GM19452 (cell line): ENCODE measurements at regions not wholly inside any gene's neighbourhood (a gene's known extent, or its start where the extent isn't known, plus 50 kb on each side); places are given as distances from the start of the nearest gene placed in this dataset.

Experiments used
- ATAC-seq: cut with Tn5 transposase; IDR thresholded peaks from one replicate; pipeline ENCODE4 v1.9.1; 2021; ENCODE audit not compliant: unreplicated experiment

- ATAC-seq: no peak
These were observed 245.9 kb downstream of the TFCP2L1 start for GRCh38 chr2:121038891-121039616.

GRCh38 chr2:121039679-121040078, 245.3 kb downstream of the TFCP2L1 start:
- ATAC-seq: no peak

DNA sequence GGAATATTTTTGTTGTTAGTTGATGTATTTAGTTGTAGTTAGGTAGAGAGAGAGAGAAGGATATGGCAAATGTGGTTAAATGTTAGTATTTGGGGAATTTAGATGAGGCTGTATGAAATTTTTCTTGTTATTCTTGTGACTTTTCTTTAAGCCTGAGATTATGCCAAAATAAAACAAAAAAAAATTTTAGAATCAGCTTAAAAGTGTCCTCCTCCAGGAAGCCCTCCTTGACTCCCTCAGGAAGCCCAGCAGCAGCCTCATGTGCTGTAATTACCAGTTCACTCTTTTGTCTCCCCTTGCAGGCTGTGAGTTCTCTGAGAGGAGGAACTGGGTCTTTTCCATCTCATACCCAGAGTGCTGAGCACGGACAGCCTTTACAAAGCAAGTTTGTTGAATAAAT, 243.5 kb downstream of the TFCP2L1 start:
- no peak for ATAC-seq

- ATAC-seq: no peak
These were observed 241.8 kb downstream of the TFCP2L1 start for GRCh38 chr2:121043061-121043826.

- ATAC-seq: no peak
These were observed 241.2 kb downstream of the TFCP2L1 start for GRCh38 chr2:121043827-121044222.

- no peak for ATAC-seq
These were observed 240.6 kb downstream of the TFCP2L1 start for GRCh38 chr2:121044412-121044811.

DNA sequence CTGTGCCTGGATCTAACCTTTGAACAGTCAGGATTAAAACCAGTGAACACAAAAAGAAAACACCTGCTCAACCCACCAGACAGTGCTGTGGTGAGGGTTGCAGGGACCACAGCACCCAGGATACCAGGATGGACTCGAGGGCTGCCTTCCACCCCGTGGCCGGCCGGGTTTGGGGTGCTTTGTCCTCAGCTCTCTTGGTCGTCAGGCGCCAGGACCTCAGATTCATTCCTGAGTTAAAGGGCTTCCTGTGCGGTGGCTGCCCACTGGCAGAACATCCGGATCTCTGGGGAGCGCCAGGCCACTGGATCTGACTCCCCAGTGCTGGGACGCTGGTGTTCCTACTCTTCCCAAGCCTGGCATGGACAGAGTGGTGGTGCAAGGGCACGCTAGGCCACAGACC, 239.8 kb downstream of the TFCP2L1 start:
- no peak for ATAC-seq

DNA sequence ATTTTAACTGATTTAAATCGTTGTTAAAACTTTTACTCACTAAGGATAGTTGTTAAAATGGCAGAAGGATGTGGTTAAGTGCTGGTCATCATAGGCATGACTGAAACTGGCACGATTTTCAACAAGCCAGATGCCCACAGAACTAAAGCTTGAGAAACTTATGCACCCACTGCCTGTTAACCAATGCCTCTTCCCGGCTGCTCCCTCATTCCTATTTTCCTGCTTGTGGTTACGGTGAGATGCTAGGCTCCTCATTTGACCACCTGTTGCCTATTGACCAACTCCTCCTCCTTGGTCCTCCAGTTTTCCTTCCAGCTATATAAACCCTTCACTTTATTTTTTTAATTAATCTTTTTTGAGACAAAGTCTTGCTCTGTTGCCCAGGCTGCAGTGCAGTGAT, 238.7 kb downstream of the TFCP2L1 start:
- ATAC-seq: no peak

DNA sequence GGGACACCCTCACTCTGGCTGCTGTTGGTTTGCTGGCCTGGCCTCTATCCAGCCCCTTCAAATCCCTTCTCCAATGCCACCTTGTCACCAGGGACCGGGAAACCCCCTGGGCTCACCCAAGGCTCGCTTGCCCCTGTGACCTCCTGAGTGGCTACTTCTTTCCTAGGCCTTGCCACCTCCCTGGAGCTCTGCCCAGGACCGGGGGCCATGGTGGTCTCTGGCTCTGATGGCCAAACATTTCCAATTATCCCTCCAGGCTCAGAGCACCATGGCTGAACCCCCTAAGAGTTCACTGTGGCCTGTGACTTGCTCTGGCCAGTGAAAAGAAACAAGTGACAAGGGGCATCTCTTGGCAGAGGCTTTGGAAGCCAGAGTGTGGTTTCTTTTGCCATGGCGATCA, 237.6 kb downstream of the TFCP2L1 start:
- ATAC-seq: no peak

DNA sequence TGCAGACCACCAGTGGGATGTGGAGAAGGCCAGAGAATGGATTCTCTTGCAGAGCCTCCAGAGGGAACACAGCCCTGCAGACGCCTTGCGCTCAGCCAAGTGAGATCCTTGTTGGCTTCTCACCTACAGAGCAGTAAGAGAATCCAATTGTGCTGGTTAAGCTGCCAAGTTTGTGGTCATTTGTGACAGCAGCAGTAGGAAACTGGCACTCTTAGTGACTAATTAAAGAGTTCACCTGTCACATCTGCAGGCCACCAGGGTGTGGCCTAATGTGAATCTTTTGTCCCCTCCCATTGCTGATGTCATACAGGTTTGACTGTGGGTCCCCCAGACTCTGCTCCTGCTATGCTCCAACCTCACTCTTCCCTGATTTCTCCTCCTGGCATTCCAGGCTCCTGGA, 235.9 kb downstream of the TFCP2L1 start:
- no peak for ATAC-seq

GRCh38 chr2:121049950-121050585, 234.9 kb downstream of the TFCP2L1 start:
- no peak for ATAC-seq

- no peak for ATAC-seq
These were observed 233.7 kb downstream of the TFCP2L1 start for GRCh38 chr2:121051311-121051710.

DNA sequence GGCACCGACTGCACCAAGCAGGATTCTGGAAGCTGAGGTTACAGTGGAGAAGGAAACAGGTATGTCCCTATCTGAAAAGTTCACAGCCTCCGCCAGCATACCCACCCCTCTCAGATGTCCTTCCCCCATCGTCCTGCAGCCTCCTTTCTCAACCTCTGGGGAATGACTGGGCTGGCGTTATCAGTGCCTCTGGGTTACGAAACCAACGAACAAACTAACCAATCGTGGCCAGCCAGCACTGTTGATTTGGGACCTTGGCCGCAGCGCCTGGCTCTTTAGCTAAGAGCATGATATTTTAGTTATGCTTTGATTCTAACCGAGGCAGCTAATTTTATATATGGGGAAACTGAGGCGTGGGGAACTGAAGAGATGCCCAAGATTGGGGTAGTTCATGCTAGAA, 233.0 kb downstream of the TFCP2L1 start:
- ATAC-seq: no peak

DNA sequence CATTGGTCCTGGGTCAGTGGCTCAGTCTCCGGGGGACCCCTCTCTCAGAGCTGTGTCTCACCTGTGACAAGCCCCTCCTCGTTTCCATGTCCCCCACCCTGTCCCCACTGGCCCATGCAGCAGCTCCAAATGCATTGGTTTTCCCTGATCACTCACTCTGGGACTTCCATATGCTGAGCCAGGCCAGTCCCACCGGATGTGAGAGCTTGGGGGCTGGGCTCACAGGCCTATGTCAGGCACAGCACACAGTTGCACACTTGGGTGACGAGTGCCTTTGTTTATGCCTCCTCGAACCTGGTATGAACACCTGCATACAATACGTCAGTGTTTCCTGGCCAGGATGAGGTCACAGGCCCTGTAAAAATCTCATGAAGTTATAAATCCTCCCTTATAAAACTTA, 232.5 kb downstream of the TFCP2L1 start:
- ATAC-seq: no peak

DNA sequence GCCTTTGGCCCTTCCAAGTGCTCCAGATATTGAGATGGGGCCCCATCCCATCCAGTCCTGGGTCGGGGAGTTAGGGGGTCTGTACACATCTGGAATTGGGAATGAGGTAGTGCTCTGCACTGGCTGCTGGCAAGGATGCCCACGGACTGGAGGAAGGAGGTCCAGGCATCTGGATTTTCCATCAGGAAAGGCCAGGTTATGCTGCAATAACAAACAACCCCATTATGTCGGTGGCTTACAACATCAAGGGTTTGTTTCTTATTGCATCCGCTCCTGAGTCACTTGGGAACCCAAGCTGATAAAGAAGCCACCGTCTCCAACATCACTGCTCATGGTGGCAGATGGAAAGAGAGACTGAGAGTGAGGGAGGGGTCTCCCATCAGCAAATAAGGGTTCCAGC, 229.9 kb downstream of the TFCP2L1 start:
- no peak for ATAC-seq

- no peak for ATAC-seq
These were observed 229.5 kb downstream of the TFCP2L1 start for GRCh38 chr2:121055501-121055900.

GRCh38 chr2:121058852-121059558, 226.0 kb downstream of the TFCP2L1 start:
- ATAC-seq: no peak

DNA sequence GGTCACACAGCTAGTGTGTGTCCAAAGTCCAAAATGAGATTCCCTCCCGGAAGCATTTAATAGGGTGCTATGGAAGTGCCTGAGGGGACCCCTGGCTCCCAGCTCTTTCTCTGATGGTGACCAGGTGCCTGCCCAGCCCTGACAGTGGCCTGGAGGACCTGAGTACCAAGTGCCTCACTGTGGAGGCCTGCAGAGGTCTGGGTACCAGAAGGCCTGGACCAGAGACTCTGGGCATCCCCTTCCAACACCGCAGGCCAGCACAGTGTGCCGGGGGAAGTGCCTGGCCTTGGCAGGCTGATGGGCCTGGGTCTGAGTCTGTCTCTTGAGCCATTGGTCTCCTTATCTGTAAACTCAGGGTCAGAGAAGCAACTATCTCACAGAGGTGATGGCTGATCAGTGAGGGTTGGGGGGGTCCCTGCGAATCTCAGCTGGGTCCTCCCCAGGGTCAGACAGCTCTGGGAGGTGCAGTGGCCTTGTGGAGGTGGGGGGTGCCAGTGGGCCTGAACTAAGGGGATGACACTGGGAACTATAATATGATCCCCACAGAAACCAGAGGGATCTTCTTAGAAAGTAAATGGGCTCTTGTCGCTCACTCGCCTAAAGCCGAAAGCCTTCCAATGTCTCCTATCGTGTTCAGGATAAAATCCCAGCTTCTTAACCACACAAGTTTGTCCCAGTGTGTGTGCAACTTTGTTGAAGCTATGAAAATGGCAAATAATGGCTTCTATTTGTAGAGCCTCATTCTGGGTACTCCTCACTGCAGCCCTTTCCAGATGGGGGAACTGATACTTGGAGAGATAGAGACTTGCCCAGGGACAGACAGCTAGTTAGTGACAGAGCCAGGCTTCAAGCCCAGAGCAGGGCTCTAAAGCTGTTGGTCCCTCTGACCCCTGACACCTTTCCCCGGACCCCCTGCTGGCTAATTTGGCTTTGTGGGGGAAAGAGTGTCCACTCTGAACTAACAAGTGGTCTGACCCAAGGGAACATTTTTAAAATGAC, 225.1 kb downstream of the TFCP2L1 start:
- ATAC-seq: no peak

DNA sequence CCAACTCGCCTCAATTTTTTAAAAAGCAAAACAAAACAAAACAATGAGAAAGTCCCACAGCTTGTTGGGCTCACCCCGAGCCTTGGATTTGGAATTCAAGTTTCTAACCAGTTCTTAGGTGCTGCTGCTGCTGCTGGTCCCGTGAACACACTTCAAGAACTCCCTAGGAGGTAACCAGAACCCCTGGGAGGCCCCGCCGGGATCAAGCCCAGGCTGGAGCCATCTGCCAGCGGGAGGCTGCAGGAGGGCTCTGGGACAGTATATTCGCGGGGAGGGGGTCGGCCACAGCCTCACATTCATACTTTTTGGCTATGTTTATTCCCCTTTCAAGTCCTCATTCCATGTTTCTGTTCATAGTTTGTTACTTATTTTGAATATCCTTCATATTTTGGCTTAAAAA, 223.4 kb downstream of the TFCP2L1 start:
- ATAC-seq: no peak

DNA sequence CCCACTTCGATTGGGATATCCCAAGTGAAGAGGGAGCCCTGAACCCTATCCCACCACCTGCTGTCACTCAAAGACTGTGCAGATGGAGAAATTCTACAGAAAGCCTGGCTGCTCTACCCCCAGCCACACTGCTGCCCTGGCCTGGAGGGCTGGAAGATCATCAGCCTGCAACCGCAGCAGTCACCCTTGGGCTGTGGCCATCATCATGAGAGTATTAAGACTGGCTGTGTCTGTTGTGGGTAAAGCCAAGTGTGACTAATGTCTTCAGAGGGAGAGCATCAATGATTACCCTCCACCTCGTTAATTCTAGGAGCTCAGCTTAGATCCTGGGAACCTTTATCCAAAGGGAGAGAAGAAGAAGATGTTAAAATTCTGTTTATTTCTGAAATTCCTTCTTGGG, 221.5 kb downstream of the TFCP2L1 start:
- no peak for ATAC-seq
